H1 (cell line): ENCODE measurements at regions not wholly inside any gene's neighbourhood (a gene's known extent, or its start where the extent isn't known, plus 50 kb on each side); places are given as distances from the start of the nearest gene placed in this dataset.

Source experiments
- CTCF ChIA-PET: fragments of 300-600 bp; sonication (Branson Sonifier 250); formaldehyde crosslinking; loops from one replicate; lab custom pipeline; 2021; ENCODE audit not compliant: partially characterized antibody; lab: Charles Lee
- POLR2A ChIA-PET: fragments of 300-600 bp; sonication (Branson Sonifier 250); formaldehyde crosslinking; loops from one replicate; lab custom pipeline; 2021; ENCODE audit warnings: inconsistent platforms; ENCODE audit not compliant: partially characterized antibody; lab: Charles Lee
- DNase-seq, 2 experiments: peaks; one replicate each; pipeline versions ENCODE4 v3.0.0 to v3.0.0-alpha.2; 2010 to 2022; ENCODE audit warnings: low spot score in 2 of 2, low read depth in 1 of 2, mixed read lengths in 1 of 2
- FAIRE-seq: peaks from 2 replicates; lab custom pipeline; 2011; peaks lifted over from hg19 to GRCh38; lab: Jason Lieb, UNC
- H2AFZ ChIP-seq: 2 replicates; pipeline ENCODE4 v1.8.1; 2012; ENCODE audit warnings: low read length, inconsistent platforms
- H2AK5ac ChIP-seq: 2 replicates; pipeline ENCODE4 v1.6.1; 2013; ENCODE audit warnings: low read depth, low read length
- H2BK120ac ChIP-seq: replicated peaks from 2 replicates; pipeline ENCODE3; 2013; ENCODE audit warnings: low read depth, low read length, inconsistent platforms
- H2BK12ac ChIP-seq: 2 replicates; pipeline ENCODE4 v1.6.1; 2013; ENCODE audit warnings: low read depth, low read length
- H2BK15ac ChIP-seq: 2 replicates; pipeline ENCODE4 v1.6.1; 2013; ENCODE audit warnings: low read length
- H2BK20ac ChIP-seq: 2 replicates; pipeline ENCODE4 v1.6.1; 2013; ENCODE audit warnings: low read length
- H2BK5ac ChIP-seq: 2 replicates; pipeline ENCODE4 v1.6.1; 2013; ENCODE audit warnings: low read depth, low read length
- H3K14ac ChIP-seq: 2 replicates; pipeline ENCODE4 v1.6.1; 2013; ENCODE audit warnings: inconsistent platforms; ENCODE audit not compliant: insufficient read length
- H3K18ac ChIP-seq: 2 replicates; pipeline ENCODE4 v1.6.1; 2013; ENCODE audit warnings: low read length; ENCODE audit errors: extremely low read depth
- H3K23ac ChIP-seq: 2 replicates; pipeline ENCODE4 v1.6.1; 2013; ENCODE audit warnings: inconsistent platforms; ENCODE audit not compliant: insufficient read length
- H3K23me2 ChIP-seq: 2 replicates; pipeline ENCODE4 v1.6.1; 2013; ENCODE audit warnings: low read depth, low read length
- H3K27ac ChIP-seq: 2 replicates; pipeline ENCODE4 v1.6.1; 2011; ENCODE audit warnings: low read depth, low read length, inconsistent platforms
- H3K27me3 ChIP-seq, 4 experiments: replicated peaks in 1 of 4; 1 replicate in 1 of 4; 2 replicates in 3 of 4; pipeline versions ENCODE4 v1.6.1 to v1.8.1; 2011 to 2013; ENCODE audit warnings: low read length in 3 of 4, mild to moderate bottlenecking in 3 of 4, inconsistent platforms in 2 of 4, mixed read lengths in 2 of 4, moderate library complexity in 1 of 4; ENCODE audit not compliant: control insufficient read depth in 3 of 4, insufficient read depth in 3 of 4; ENCODE audit errors: extremely low read depth in 1 of 4
- H3K36me3 ChIP-seq, 4 experiments: 2 replicates each; pipeline versions ENCODE4 v1.6.1 to v1.8.1; 2011 to 2013; ENCODE audit warnings: mild to moderate bottlenecking in 4 of 4, low read length in 3 of 4, moderate library complexity in 2 of 4, control low read depth in 1 of 4, inconsistent platforms in 1 of 4; ENCODE audit not compliant: insufficient read depth in 4 of 4, control insufficient read depth in 2 of 4
- H3K4ac ChIP-seq: replicated peaks from 2 replicates; pipeline ENCODE3; 2013; ENCODE audit warnings: low read length, low read depth, mixed read lengths, inconsistent platforms; ENCODE audit not compliant: insufficient read length
- H3K4me1 ChIP-seq, 4 experiments: replicated peaks in 1 of 4; 1 replicate in 1 of 4; 2 replicates in 3 of 4; pipeline versions ENCODE4 v1.6.1 to v1.8.1; 2011 to 2013; ENCODE audit warnings: low read length in 3 of 4, inconsistent platforms in 2 of 4, mixed read lengths in 1 of 4; ENCODE audit not compliant: insufficient read depth in 4 of 4, control insufficient read depth in 3 of 4
- H3K4me2 ChIP-seq, 2 experiments: 2 replicates each; pipeline versions ENCODE4 v1.6.1 to v1.8.1; 2011 to 2013; ENCODE audit warnings: low read depth in 2 of 2, low read length in 2 of 2, control low read depth in 1 of 2, inconsistent platforms in 1 of 2, mild to moderate bottlenecking in 1 of 2; ENCODE audit not compliant: insufficient read depth in 1 of 2
- H3K4me3 ChIP-seq, 4 experiments: fragments of 200-600, 300-600 bp in 1 of 4; sonication (generic), shearing (Covaris generic), sonication (Bioruptor Twin) in 1 of 4; 2 replicates each; pipeline versions ENCODE4 v1.5.1 to v1.8.1; 2011 to 2016; ENCODE audit warnings: low read length in 4 of 4, low read depth in 3 of 4, control low read depth in 2 of 4, inconsistent platforms in 2 of 4, mild to moderate bottlenecking in 2 of 4, mixed read lengths in 1 of 4, moderate library complexity in 1 of 4; ENCODE audit not compliant: insufficient read depth in 2 of 4; ENCODE audit errors: extremely low read depth in 1 of 4
- H3K56ac ChIP-seq: replicated peaks from 2 replicates; pipeline ENCODE3; 2013; ENCODE audit warnings: low read depth, mild to moderate bottlenecking, mixed read lengths, low read length, inconsistent platforms; ENCODE audit not compliant: insufficient read length
- H3K79me1 ChIP-seq: 2 replicates; pipeline ENCODE4 v1.6.1; 2013; ENCODE audit warnings: low read depth, low read length, control low read depth
- H3K79me2 ChIP-seq, 2 experiments: 2 replicates each; pipeline versions ENCODE4 v1.6.1 to v1.8.1; 2012 to 2013; ENCODE audit warnings: low read length in 2 of 2, mild to moderate bottlenecking in 2 of 2, inconsistent platforms in 1 of 2; ENCODE audit not compliant: insufficient read depth in 2 of 2, control insufficient read depth in 1 of 2
- H3K9ac ChIP-seq, 4 experiments: replicated peaks in 1 of 4; 1 replicate in 1 of 4; 2 replicates in 3 of 4; pipeline versions ENCODE4 v1.6.1 to v1.8.1; 2011 to 2013; ENCODE audit warnings: low read depth in 3 of 4, low read length in 3 of 4, control low read depth in 2 of 4, mild to moderate bottlenecking in 2 of 4, moderate library complexity in 2 of 4, inconsistent platforms in 1 of 4; ENCODE audit errors: extremely low read depth in 1 of 4
- H3K9me3 ChIP-seq, 2 experiments: 2 replicates each; pipeline versions ENCODE4 v1.6.1 to v1.8.1; 2012 to 2013; ENCODE audit warnings: mild to moderate bottlenecking in 2 of 2, moderate library complexity in 2 of 2, control low read depth in 1 of 2, inconsistent platforms in 1 of 2, low read depth in 1 of 2, low read length in 1 of 2, mixed read lengths in 1 of 2; ENCODE audit not compliant: insufficient read depth in 2 of 2
- H4K20me1 ChIP-seq, 2 experiments: replicated peaks in 1 of 2; 2 replicates each; pipeline versions ENCODE3 to v1.8.1; 2011 to 2013; ENCODE audit warnings: inconsistent platforms in 2 of 2, low read length in 2 of 2, mild to moderate bottlenecking in 1 of 2; ENCODE audit not compliant: insufficient read depth in 2 of 2, control insufficient read depth in 1 of 2
- H4K5ac ChIP-seq: 2 replicates; pipeline ENCODE4 v1.6.1; 2013; ENCODE audit warnings: low read length, low read depth, mixed read lengths, inconsistent platforms; ENCODE audit not compliant: insufficient read length
- H4K8ac ChIP-seq: 2 replicates; pipeline ENCODE4 v1.8.0; 2013; ENCODE audit warnings: mild to moderate bottlenecking, moderate library complexity, low read length, inconsistent platforms; ENCODE audit not compliant: insufficient read depth; ENCODE audit errors: extremely low read depth
- H4K91ac ChIP-seq: replicated peaks from 2 replicates; pipeline ENCODE3; 2013; ENCODE audit warnings: low read length, mixed read lengths, inconsistent platforms; ENCODE audit not compliant: insufficient read length
- CBX5 ChIP-seq: fragments of 300-800, 300-1000 bp; sonication (generic); IDR thresholded peaks from 2 replicates; pipeline ENCODE4 v1.7.1; 2016; ENCODE audit warnings: antibody characterized with exemption, low read length, low read depth
- CBX8 ChIP-seq: fragments of 300-800, 300-1000 bp; sonication (generic); IDR thresholded peaks from 2 replicates; pipeline ENCODE4 v1.7.1; 2016; ENCODE audit warnings: low read depth, low read length, borderline replicate concordance
- EGR1 ChIP-seq: IDR thresholded peaks from 2 replicates; pipeline ENCODE4 v1.6.1; 2011; ENCODE audit warnings: low read depth, low read length, borderline replicate concordance
- FOSL1 ChIP-seq: IDR thresholded peaks from 2 replicates; pipeline ENCODE4 v1.6.1; 2011; ENCODE audit warnings: mild to moderate bottlenecking, low read depth, low read length, moderate library complexity; ENCODE audit not compliant: insufficient read depth
- HDAC6 ChIP-seq: IDR thresholded peaks from one replicate; pipeline ENCODE4 v1.7.1; 2012; ENCODE audit warnings: low read depth, mild to moderate bottlenecking, inconsistent platforms, low read length, moderate library complexity
- MAFK ChIP-seq: IDR thresholded peaks from 2 replicates; pipeline ENCODE4 v1.6.1; 2012; ENCODE audit warnings: low read depth, mild to moderate bottlenecking, improper control_type of control experiment, low read length
- NANOG ChIP-seq: IDR thresholded peaks from 2 replicates; pipeline ENCODE4 v1.6.1; 2011; ENCODE audit warnings: low read length, low read depth, mild to moderate bottlenecking, inconsistent platforms; ENCODE audit not compliant: insufficient read depth, poor library complexity, severe bottlenecking
- SAP30 ChIP-seq: fragments of 300-600 bp; sonication (generic); IDR thresholded peaks from 2 replicates; pipeline ENCODE4 v1.7.1; 2012; ENCODE audit warnings: low read length, moderate library complexity, mild to moderate bottlenecking, inconsistent platforms; ENCODE audit not compliant: insufficient read depth, insufficient replicate concordance
- SIN3A ChIP-seq, 2 experiments: IDR thresholded peaks in 1 of 2; conservative IDR thresholded peaks in 1 of 2; 2 replicates each; pipeline ENCODE4 v1.6.1; 2011 to 2012; ENCODE audit warnings: low read length in 2 of 2, improper control_type of control experiment in 1 of 2, low read depth in 1 of 2, mild to moderate bottlenecking in 1 of 2
- SP1 ChIP-seq: IDR thresholded peaks from 2 replicates; pipeline ENCODE4 v1.6.1; 2011; ENCODE audit warnings: low read depth, low read length
- SP4 ChIP-seq: IDR thresholded peaks from 2 replicates; pipeline ENCODE4 v1.6.1; 2012; ENCODE audit warnings: low read length, inconsistent platforms
- YY1 ChIP-seq: IDR thresholded peaks from 2 replicates; pipeline ENCODE4 v1.6.1; 2011; ENCODE audit warnings: low read depth, mild to moderate bottlenecking, low read length
- ZNF274 ChIP-seq: IDR thresholded peaks from 2 replicates; pipeline ENCODE4 v1.7.0; 2012; ENCODE audit warnings: low read length, borderline replicate concordance; ENCODE audit errors: extremely low read depth
- WGBS, 2 experiments: shearing (Covaris generic) in 1 of 2; methylation state at CpG; one replicate each; pipeline versions ENCODE4 v1.1.6 to v1.1.7; 2013 to 2015; ENCODE audit warnings: low lambda C conversion rate in 2 of 2, mixed read lengths in 2 of 2, inconsistent platforms in 1 of 2, low coverage in 1 of 2, missing lambda C conversion rate in 1 of 2; ENCODE audit not compliant: insufficient replicate concordance in 2 of 2, insufficient coverage in 1 of 2, insufficient read length in 1 of 2; ENCODE audit errors: extremely low coverage in 1 of 2, missing lambda C conversion rate in 1 of 2; 5-methylcytosine and 5-hydroxymethylcytosine counted together

DNA sequence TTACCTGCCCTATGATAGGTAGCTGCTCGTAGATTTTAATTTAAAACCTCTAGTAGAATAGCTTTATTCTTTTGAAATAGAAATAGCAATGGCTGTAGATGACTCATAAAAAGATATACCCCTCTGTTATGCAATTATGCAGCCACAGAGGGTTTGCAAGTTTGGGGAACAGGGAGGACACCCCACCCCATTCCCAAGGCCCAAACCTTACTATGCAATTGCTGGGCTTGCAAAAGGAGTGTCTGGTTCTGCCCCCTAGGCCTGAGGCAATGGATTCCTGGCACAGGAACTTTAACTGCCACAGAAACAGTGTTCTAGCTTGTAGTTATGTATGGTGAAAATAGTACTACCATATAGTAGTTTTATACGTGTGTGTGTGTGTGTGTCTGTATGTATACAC is 403.3 kb downstream of the ADAMTS20 start (continued):
- no peak for TF ChIP-seq CBX5

DNA sequence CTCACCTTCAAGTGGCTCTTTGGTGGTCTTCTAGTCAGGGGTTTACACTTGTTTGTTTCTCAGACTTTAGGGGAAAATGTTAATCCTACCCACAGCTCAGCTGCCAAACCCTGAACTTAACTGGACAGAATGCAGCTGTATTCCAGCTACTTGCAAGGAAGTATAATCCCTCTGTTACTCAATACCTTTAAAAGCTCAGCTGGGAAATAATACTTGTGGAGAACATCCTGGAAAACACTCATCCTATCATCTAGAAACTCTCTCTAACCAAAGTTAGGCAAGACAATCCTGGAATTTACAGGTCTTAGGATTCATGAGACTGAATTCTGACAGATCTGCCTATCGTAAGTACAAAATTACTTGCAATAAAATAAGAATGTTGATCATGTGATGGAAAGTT is 404.1 kb downstream of the ADAMTS20 start:
- Histone ChIP-seq H3K4me2 (no peak overlapping the region), H3K27me3 (no peaks in the 10 kb centered on the region)

More for the DNA sequence above, 404.1 kb downstream of the ADAMTS20 start:
- no peaks in the 10 kb centered on the region for H3K79me2 ChIP-seq
- no peak overlapping the region for H4K5ac ChIP-seq
- POLR2A ChIA-PET, result no interaction called here
- H2BK120ac ChIP-seq, result no peak overlapping the region
- H2AFZ ChIP-seq, result no peak overlapping the region
- no peak overlapping the region for H2AK5ac ChIP-seq
- no peak overlapping the region for H3K18ac ChIP-seq
- no peaks in the 10 kb centered on the region for H3K4me1 ChIP-seq
- no peak overlapping the region for H3K4me3 ChIP-seq
- no peaks in the 10 kb centered on the region for H3K36me3 ChIP-seq
- no peaks in the 10 kb centered on the region for H3K9me3 ChIP-seq
- no peak overlapping the region for H3K23ac ChIP-seq
- no peaks in the 10 kb centered on the region for H3K79me1 ChIP-seq
- CTCF ChIA-PET, result interaction anchor here (1.0 kb wide), 1 partner anchor 384 kb away, joined by 3 read pairs; no protein-coding TSS in a partner anchor
- no peak overlapping the region for H2BK20ac ChIP-seq
- H2BK15ac ChIP-seq, result no peak overlapping the region
- no peak overlapping the region for H3K9ac ChIP-seq
- H4K8ac ChIP-seq, result no peak overlapping the region
- H2BK12ac ChIP-seq, result no peak overlapping the region
- H3K4ac ChIP-seq, result no peak overlapping the region
- H3K27ac ChIP-seq, result no peak overlapping the region
- FAIRE-seq (no peak), DNase-seq (no peak)
- WGBS, 2 experiments, result 91% methylated on average over 1 of the region's 1 CpG; no CpG with 5 or more reads in 1 of the 2 experiments
- no peak for TF ChIP-seq SAP30
- no peak for TF ChIP-seq ZNF274
- no peak for TF ChIP-seq SIN3A (conservative IDR thresholded peaks at IDR 0.05 in 1 of 2, IDR thresholded peaks at IDR 0.05 in 1 of 2; ENCODE audit: low read depth in 1 of 2, low read length in 2 of 2)
- no peak for TF ChIP-seq NANOG
- TF ChIP-seq YY1, result no peak
- no peak for TF ChIP-seq MAFK
- no peak for TF ChIP-seq SP1
- no peak for TF ChIP-seq SP4
- TF ChIP-seq FOSL1, result no peak
- TF ChIP-seq CBX8, result no peak
- TF ChIP-seq EGR1, result no peak
- no peak for TF ChIP-seq HDAC6
- H3K23me2 ChIP-seq, result no peaks in the 10 kb centered on the region
- H4K20me1 ChIP-seq, result no peaks in the 10 kb centered on the region
- H3K56ac ChIP-seq, result no peak overlapping the region
- no peak overlapping the region for H3K14ac ChIP-seq
- H2BK5ac ChIP-seq, result no peak overlapping the region
- H4K91ac ChIP-seq, result no peak overlapping the region
